ENCODE measurements at regions not wholly inside any gene's neighbourhood (a gene's known extent, or its start where the extent isn't known, plus 50 kb on each side); places are given as distances from the start of the nearest gene placed in this dataset.

DNA sequence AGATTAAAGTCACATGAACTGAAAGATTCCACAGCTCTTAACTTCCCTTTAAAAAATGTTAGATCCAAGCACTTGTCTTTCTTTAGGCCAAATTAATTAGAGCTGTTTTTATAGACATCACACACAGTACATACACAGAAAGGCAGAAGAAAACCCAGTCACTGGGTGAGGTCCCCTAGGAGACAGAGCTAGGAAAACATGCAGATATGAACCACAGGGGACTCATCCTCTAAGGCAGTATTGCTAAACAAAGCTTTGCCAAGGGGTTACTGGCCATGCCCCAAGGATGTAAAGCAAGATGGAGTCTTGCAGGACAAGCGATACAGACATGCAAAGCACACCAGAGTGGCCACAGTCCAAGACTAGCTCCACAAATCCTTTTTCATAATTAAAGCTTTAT is 227.0 kb downstream of the SEMA6A start:
- TF ChIP-seq POLR2A (IDR thresholded peaks at IDR 0.05; ENCODE audit: extremely low read depth, insufficient read length) = no peak
- TF ChIP-seq, protein P1, sequence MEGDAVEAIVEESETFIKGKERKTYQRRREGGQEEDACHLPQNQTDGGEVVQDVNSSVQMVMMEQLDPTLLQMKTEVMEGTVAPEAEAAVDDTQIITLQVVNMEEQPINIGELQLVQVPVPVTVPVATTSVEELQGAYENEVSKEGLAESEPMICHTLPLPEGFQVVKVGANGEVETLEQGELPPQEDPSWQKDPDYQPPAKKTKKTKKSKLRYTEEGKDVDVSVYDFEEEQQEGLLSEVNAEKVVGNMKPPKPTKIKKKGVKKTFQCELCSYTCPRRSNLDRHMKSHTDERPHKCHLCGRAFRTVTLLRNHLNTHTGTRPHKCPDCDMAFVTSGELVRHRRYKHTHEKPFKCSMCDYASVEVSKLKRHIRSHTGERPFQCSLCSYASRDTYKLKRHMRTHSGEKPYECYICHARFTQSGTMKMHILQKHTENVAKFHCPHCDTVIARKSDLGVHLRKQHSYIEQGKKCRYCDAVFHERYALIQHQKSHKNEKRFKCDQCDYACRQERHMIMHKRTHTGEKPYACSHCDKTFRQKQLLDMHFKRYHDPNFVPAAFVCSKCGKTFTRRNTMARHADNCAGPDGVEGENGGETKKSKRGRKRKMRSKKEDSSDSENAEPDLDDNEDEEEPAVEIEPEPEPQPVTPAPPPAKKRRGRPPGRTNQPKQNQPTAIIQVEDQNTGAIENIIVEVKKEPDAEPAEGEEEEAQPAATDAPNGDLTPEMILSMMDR (IDR thresholded peaks at IDR 0.05; ENCODE audit: low read depth, low read length) = no peak

Data from NB4 (cell line).